K562 (cell line): ENCODE measurements at regions not wholly inside any gene's neighbourhood (a gene's known extent, or its start where the extent isn't known, plus 50 kb on each side); places are given as distances from the start of the nearest gene placed in this dataset.
"Not testable (repeated sequence)": the region's sequence is repeated elsewhere in the genome, so short reads cannot be mapped to it uniquely, and the experiment has no call there.

ENCODE experiments used
- MAZ ChIP-seq, 2 experiments: fragments of 450-650 bp in 1 of 2; sonication (generic) in 1 of 2; formaldehyde crosslinking; IDR thresholded peaks in 1 of 2; conservative IDR thresholded peaks in 1 of 2; 2 replicates each; pipeline versions ENCODE4 v1.4.0 to v1.5.0; 2020; ENCODE audit warnings: mild to moderate bottlenecking in 1 of 2, missing genetic modification reagents in 1 of 2
- PRPF4 ChIP-seq: fragments of 200-400 bp; formaldehyde crosslinking; IDR thresholded peaks from one replicate; pipeline ENCODE4 v1.6.1; 2017; ENCODE audit warnings: low read length, low read depth, mild to moderate bottlenecking; ENCODE audit not compliant: insufficient read depth, poor library complexity, severe bottlenecking
- YY1 ChIP-seq, 3 experiments: IDR thresholded peaks; 2 replicates each; pipeline ENCODE4 v1.6.1; 2011; ENCODE audit warnings: low read length in 2 of 3, mild to moderate bottlenecking in 2 of 3, moderate library complexity in 2 of 3, borderline replicate concordance in 1 of 3, control low read depth in 1 of 3, low read depth in 1 of 3; ENCODE audit not compliant: insufficient read depth in 3 of 3, insufficient replicate concordance in 2 of 3, control insufficient read depth in 1 of 3, insufficient read length in 1 of 3; ENCODE audit errors: extremely low read depth in 1 of 3
- ZNF23 ChIP-seq: fragments of 250-450 bp; sonication (Bioruptor Pico); IDR thresholded peaks from 2 replicates; pipeline ENCODE4 v1.4.0; 2020; ENCODE audit warnings: mild to moderate bottlenecking
- TF ChIP-seq, protein P1 (sequence below): IDR thresholded peaks from 3 replicates; pipeline ENCODE4 v1.6.1; 2011; ENCODE audit warnings: borderline replicate concordance, mild to moderate bottlenecking, moderate library complexity; ENCODE audit not compliant: insufficient read length; ENCODE audit errors: extremely low read depth

DNA sequence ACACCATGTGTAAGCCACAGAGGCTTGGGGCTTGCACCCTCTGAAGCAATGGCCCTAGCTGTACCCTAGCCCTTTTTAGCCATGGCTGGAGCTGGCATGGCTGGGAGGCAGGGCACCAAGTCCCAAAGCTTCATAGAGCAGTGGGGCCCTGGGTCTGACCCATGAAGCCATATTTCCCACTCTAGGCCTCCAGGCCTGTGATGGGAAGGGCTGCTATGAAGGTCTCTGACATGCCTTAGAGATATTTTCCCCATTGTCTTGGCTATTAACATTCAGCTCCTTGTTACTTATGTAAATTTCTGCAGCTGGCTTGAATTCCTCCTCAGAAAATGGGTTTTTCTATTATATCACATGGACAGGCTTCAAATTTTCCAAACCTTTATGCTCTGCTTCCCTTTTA lies 68.8 kb upstream of the PPP1R12A start:
- TF ChIP-seq YY1 (IDR thresholded peaks at IDR 0.05; ENCODE audit: borderline replicate concordance in 1 of 3, control insufficient read depth in 1 of 3, extremely low read depth in 1 of 3, insufficient read depth in 3 of 3, insufficient read length in 1 of 3, insufficient replicate concordance in 2 of 3, low read depth in 1 of 3, low read length in 2 of 3); ZNF23 (CRISPR knock-in tag); PRPF4; MAZ (CRISPR knock-in tag; conservative IDR thresholded peaks at IDR 0.05 in 1 of 2, IDR thresholded peaks at IDR 0.05 in 1 of 2): not testable (repeated sequence)
- TF ChIP-seq, protein P1, sequence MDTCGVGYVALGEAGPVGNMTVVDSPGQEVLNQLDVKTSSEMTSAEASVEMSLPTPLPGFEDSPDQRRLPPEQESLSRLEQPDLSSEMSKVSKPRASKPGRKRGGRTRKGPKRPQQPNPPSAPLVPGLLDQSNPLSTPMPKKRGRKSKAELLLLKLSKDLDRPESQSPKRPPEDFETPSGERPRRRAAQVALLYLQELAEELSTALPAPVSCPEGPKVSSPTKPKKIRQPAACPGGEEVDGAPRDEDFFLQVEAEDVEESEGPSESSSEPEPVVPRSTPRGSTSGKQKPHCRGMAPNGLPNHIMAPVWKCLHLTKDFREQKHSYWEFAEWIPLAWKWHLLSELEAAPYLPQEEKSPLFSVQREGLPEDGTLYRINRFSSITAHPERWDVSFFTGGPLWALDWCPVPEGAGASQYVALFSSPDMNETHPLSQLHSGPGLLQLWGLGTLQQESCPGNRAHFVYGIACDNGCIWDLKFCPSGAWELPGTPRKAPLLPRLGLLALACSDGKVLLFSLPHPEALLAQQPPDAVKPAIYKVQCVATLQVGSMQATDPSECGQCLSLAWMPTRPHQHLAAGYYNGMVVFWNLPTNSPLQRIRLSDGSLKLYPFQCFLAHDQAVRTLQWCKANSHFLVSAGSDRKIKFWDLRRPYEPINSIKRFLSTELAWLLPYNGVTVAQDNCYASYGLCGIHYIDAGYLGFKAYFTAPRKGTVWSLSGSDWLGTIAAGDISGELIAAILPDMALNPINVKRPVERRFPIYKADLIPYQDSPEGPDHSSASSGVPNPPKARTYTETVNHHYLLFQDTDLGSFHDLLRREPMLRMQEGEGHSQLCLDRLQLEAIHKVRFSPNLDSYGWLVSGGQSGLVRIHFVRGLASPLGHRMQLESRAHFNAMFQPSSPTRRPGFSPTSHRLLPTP, result not testable (repeated sequence)
